Embryonic facial prominence (tissue), 1 donor: ENCODE measurements at regions not wholly inside any gene's neighbourhood (a gene's known extent, or its start where the extent isn't known, plus 50 kb on each side); places are given as distances from the start of the nearest gene placed in this dataset.
"Not testable (repeated sequence)": the region's sequence is repeated elsewhere in the genome, so short reads cannot be mapped to it uniquely, and the experiment has no call there.

ENCODE experiments used
- DNase-seq: peaks from one replicate; pipeline ENCODE4 v3.0.0-alpha.2; 2016; ENCODE audit errors: extremely low spot score

GRCh38 chr21:6133852-6134630 lies 4387.3 kb upstream of the TPTE start:
- not testable (repeated sequence) for DNase-seq

DNA sequence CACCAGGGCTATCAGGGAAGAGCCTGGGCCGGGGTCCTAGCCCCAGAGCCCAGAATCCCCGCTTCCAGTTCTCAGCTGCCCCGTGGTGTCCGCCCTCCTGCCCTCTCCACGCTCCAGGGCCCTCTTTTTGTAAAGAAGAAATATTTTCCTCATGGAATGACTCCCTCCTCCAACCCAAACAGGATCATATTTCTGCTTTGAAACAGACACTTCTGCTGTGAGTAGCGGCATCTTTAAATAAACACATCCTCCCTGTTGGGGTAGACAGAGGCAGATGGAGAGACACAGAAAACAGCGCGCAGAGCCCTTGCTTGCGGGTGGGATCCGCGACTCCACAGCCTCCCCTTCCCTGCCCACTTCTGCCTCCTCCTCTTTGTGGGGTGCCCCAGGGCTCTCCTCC lies 4384.7 kb upstream of the TPTE start:
- DNase-seq, result not testable (repeated sequence)

DNA sequence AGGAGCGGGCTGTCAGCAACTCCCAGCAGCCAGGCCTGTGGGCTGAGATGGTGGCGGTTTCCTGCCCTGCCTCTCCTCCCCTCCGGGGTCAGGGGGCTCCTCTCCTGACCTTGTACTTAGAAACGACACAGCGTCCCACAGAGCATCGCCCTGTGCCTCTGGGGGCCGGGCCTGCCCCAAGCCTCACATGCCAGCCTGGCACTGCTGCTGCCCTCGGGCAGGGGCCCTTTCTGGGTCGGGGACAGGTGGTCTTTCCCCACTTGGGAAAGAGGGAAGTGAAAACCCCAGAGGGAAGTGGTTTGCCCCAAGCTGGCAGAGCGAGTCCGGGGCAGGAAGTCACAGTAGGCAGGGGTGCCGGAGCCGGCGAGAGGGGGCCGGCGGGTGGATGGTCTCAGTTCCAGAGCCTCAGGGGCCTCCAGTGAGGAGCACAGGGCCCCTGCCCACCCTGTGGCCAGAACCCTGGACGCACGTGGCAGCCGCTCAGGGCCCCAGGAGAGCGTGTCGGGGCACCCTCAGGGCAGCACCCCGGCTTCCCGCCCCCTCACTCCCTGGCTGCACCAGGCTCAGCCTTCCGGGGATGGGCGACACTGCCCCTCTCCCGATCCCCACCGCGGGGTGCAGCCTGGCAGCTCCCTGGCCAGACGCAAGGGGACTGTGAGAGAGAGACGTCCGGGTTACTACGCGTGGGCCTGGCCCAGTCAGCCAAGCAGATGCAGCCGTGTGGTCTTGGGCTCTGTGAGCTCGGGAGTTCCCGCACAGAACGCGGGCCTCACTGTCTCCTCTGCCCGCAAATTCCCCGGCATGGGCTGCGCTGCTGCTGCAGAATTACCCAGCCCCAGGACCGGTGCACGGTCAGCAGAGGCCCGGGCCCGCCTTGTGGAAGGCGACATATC lies 4382.9 kb upstream of the TPTE start:
- DNase-seq, result not testable (repeated sequence)

DNA sequence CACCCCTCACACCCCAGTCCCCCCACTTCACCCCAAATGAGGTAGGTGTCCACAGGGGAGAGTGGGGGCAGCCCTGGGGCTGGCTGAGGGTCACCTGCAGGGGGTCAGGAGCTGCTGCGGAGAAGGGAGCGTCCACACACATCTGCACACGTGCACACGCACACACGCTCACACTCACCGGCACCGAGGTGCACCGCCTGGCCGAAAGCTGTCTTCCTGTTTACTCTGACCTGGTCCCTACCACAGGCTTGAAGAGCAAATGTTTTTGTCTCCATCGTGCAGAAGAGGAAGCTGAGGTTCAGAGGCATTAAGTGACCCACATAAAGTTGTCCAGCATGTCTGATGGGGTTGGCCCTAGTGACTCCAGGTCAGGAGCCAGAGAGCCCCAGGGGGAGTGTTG lies 4382.1 kb upstream of the TPTE start:
- DNase-seq, result not testable (repeated sequence)

- DNase-seq, result not testable (repeated sequence)
Measured at GRCh38 chr21:6139862-6140261, 4381.5 kb upstream of the TPTE start.

GRCh38 chr21:6140467-6141137 lies 4380.8 kb upstream of the TPTE start:
- not testable (repeated sequence) for DNase-seq

GRCh38 chr21:6141138-6141474 lies 4380.3 kb upstream of the TPTE start:
- DNase-seq, result not testable (repeated sequence)

DNA sequence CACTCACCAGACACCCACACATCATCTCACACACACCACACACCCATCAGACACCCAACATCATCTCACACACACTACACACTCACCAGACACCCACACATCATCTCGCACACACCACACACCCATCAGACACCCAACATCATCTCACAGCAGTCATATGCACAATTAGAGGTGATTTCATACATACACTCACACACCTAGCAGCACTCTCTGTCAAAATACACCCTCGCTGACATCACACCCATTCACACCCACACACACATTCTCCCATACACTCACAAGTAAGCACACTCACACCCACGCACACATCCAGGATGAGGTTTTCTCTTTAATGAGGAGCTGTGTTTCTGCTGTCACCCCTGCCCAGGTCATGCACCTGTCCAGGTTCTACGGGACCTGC lies 4368.2 kb upstream of the TPTE start:
- DNase-seq, result not testable (repeated sequence)

DNA sequence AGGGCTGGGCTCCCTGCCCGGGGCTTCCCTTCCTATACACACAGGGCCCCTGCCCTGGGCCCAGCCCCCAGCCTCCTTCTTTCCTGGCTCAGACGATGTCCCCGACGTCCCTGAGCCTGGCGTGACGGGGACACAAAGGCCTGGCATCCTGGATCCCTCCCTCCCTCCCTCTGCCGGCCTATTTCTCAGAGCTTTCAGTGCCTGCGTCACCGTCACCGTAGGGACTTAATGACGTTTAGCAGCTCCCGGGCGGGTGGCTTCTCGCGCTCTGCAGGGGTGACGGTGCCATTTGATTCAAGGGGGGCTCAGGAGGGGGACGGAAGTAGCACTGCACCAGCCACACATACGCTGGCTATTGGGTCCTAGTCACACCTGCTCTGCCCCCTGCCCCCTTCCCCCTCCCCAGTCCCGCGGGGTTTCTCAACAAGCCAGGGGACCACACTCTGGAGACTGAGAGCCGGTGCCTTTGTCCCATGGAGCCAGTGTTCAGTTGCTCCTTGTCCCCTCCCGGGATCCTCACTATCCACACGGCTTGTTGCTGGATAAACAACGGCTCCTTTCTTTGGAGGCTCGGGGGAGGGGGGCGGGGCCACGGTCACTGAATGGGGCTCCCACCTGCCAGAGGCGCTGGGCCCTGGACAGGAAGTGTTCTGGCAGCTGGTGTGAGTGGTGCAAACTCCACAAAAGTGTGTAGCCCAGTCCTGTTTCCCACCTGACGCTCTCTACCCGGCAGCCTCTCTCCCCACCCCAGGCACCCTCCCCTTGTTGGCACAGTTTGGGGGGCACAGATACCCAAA lies 4366.7 kb upstream of the TPTE start:
- not testable (repeated sequence) for DNase-seq

DNA sequence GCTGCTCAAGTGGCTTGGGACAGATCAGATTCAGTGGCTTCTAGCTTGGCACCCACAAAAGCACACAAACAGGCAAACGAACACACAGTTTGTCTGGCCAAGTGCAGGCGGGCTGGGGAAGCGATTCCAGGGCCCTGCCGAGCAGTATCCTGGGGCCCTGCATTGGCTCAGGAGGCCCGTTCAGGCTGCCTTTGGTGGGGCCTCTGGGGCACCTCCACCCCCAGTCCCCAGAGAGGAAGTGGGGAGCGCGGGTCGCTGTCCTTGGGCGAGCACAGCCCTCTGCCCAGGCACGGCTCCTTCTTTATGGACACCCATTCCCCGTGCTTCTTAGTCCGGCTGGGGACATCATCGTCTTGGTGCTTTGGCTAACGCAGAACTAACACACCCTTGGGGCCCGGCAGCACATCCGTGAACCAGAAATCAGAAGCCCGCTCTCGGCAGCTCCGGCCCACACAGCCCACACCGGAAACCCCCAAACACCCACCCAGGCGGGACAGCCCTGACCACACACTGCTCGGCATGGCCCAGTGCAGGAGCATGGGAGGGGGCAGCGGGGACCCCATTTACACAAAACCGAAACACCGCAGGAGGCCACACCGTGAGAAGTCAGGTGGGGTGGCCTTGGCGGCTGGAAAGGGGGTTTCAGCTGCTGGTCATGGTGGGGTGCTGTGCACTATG lies 4364.5 kb upstream of the TPTE start:
- not testable (repeated sequence) for DNase-seq

- DNase-seq, result not testable (repeated sequence)
Measured at GRCh38 chr21:6157515-6157914, 4363.9 kb upstream of the TPTE start.

DNA sequence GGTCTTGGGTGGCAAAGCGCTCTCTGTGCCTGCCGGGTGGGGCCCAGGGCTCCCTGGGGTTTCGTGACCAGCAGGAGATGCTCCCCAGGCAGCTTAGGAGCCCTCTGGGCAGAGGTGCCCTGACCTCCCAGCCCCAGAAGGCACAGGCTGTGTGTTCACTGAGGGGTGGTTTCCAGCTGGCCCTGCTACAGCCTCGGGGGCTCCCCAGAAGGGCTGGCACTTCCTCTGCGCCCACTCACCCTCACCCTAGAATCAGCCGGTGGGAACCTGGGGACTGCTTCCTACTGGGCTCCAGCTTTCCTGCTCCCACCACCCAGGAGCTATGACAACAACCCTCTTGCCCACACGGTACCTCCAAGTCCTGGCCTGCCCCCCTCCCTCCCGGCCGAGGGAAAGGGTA lies 4363.2 kb upstream of the TPTE start:
- DNase-seq, result not testable (repeated sequence)
